Upper lobe of left lung (tissue), 6 donors: ENCODE measurements at regions not wholly inside any gene's neighbourhood (a gene's known extent, or its start where the extent isn't known, plus 50 kb on each side); places are given as distances from the start of the nearest gene placed in this dataset.

Source experiments
- ATAC-seq, 2 donors: fragments of 200-7000 bp; cut with Tn5 transposase; one replicate each; pipeline ENCODE4 v1.9.1; 2022; ENCODE audit warnings: mild to moderate bottlenecking in 2 of 2, moderate library complexity in 2 of 2; ENCODE audit not compliant: low FRiP score in 2 of 2
- DNase-seq, 2 donors: peaks; one replicate each; pipeline ENCODE4 v3.0.0-alpha.2; 2019 to 2020
- H3K27ac ChIP-seq, 4 donors: fragments of 200-600 bp; sonication (generic); one replicate each; pipeline ENCODE4 v1.5.1; 2016 to 2019
- H3K27me3 ChIP-seq, 4 donors: fragments of 200-600 bp; sonication (generic); one replicate each; pipeline ENCODE4 v1.5.1; 2017 to 2019
- H3K36me3 ChIP-seq, 4 donors: fragments of 200-600 bp; sonication (generic); one replicate each; pipeline ENCODE4 v1.5.1; 2016 to 2019
- H3K4me1 ChIP-seq, 4 donors: fragments of 200-600 bp; sonication (generic); one replicate each; pipeline ENCODE4 v1.5.1; 2018 to 2019
- H3K4me3 ChIP-seq, 4 donors: fragments of 200-600 bp; sonication (generic); one replicate each; pipeline ENCODE4 v1.5.1; 2017 to 2019; ENCODE audit warnings: mild to moderate bottlenecking in 2 of 4, moderate library complexity in 1 of 4
- H3K9me3 ChIP-seq, 4 donors: fragments of 200-600 bp; sonication (generic); one replicate each; pipeline ENCODE4 v1.5.1; 2018 to 2019
- EP300 ChIP-seq, 4 donors: sonication (generic); formaldehyde crosslinking; IDR thresholded peaks; one replicate each; pipeline ENCODE4 v1.5.1; 2017; ENCODE audit warnings: antibody characterized with exemption in 4 of 4, control low read depth in 2 of 4
- POLR2A ChIP-seq, 4 donors: fragments of 450-650 bp; IDR thresholded peaks; one replicate each; pipeline ENCODE4 v1.5.1; 2016 to 2017; ENCODE audit warnings: antibody characterized with exemption in 4 of 4, mild to moderate bottlenecking in 2 of 4
- POLR2AphosphoS5 ChIP-seq, 2 donors: sonication (generic); formaldehyde crosslinking; IDR thresholded peaks; one replicate each; pipeline ENCODE4 v1.5.1; 2017; ENCODE audit warnings: antibody characterized with exemption in 2 of 2
- WGBS, 2 donors: methylation state at CpG; one replicate each; pipeline ENCODE4 v1.1.5; 2017 to 2018; 5-methylcytosine and 5-hydroxymethylcytosine counted together
- TF ChIP-seq, protein P1 (sequence below), 6 experiments: fragments of 450-650 bp in 4 of 6; fragments of 200-600 bp in 2 of 6; sonication (generic) in 2 of 6; IDR thresholded peaks; one replicate each; pipeline ENCODE4 v1.5.1; 2016 to 2019; ENCODE audit warnings: antibody characterized with exemption in 6 of 6
- donor health status: DM: no; HTN: no; CAD: no; lungs with moderate emphysema.
- donor health status: DM: no; HTN: yes; CAD: no; lungs with severe emphysema.

DNA sequence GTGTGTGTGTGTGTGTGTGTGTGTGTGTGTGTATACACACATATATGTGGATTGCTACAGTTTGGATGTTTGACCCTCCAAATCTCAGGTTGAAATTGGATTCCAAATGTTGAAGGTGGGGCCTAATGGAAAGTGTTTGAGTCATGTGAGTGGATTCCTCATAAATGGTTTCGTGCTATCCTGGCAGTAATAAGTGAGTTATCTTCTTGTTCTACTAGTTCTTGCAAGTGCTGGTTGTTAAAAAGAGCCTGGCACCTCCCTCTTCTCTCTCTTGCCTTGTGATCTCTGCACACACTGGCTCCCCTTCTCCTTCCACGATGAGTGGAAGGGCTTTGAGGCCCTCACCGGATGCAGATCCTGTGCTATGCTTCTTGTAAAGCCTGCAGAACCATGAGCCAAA is 344.1 kb downstream of the SH2D1A start:
- no peak for ATAC-seq
- TF ChIP-seq, protein P1, sequence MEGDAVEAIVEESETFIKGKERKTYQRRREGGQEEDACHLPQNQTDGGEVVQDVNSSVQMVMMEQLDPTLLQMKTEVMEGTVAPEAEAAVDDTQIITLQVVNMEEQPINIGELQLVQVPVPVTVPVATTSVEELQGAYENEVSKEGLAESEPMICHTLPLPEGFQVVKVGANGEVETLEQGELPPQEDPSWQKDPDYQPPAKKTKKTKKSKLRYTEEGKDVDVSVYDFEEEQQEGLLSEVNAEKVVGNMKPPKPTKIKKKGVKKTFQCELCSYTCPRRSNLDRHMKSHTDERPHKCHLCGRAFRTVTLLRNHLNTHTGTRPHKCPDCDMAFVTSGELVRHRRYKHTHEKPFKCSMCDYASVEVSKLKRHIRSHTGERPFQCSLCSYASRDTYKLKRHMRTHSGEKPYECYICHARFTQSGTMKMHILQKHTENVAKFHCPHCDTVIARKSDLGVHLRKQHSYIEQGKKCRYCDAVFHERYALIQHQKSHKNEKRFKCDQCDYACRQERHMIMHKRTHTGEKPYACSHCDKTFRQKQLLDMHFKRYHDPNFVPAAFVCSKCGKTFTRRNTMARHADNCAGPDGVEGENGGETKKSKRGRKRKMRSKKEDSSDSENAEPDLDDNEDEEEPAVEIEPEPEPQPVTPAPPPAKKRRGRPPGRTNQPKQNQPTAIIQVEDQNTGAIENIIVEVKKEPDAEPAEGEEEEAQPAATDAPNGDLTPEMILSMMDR (IDR thresholded peaks at IDR 0.05): no peak
- no peak for TF ChIP-seq EP300 (IDR thresholded peaks at IDR 0.05)
- no peak for TF ChIP-seq POLR2A (IDR thresholded peaks at IDR 0.05)
- TF ChIP-seq POLR2AphosphoS5 (IDR thresholded peaks at IDR 0.05): no peak
- DNase-seq: no peak
- H3K27me3 ChIP-seq: no peaks in the 10 kb centered on the region
- no peak overlapping the region for H3K4me3 ChIP-seq
- peaks cover 0 to 7% (median 0%) of the 10 kb centered on the region in 4 donors for H3K9me3 ChIP-seq
- H3K4me1 ChIP-seq: no peaks in the 10 kb centered on the region
- no peaks in the 10 kb centered on the region for H3K36me3 ChIP-seq
- 82 to 88% methylated on average over 3 of the region's 3 CpGs for WGBS, 2 donors
- no peak overlapping the region for H3K27ac ChIP-seq

DNA sequence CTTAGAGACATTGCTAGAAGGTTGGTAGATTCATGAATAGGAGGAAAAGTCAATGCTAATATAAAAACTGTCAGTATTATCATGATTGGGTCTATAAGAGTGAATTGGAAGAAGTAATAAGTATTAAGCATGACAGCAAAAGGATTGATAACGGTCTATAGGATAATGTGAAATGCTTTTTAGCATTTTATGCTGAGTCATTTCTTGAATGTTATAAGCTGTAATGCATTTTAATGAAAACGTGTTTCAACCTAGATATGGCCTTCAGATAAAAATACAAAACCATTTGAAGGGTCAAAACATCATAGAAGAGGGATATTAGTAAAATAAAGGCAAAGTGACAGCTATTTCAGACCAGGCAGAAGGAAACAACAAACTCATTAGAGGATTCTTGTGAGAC is 353.5 kb downstream of the SH2D1A start:
- TF ChIP-seq POLR2AphosphoS5 (IDR thresholded peaks at IDR 0.05) (no peak), POLR2A (IDR thresholded peaks at IDR 0.05) (no peak), EP300 (IDR thresholded peaks at IDR 0.05) (no peak)
- TF ChIP-seq, protein P1 (IDR thresholded peaks at IDR 0.05): no peak
- Histone ChIP-seq H3K4me3 (no peak overlapping the region), H3K27me3 (no peaks in the 10 kb centered on the region), H3K9me3 (no peaks in the 10 kb centered on the region), H3K36me3 (no peaks in the 10 kb centered on the region), H3K4me1 (no peaks in the 10 kb centered on the region), H3K27ac (no peak overlapping the region)
- ATAC-seq (no peak), DNase-seq (no peak)
- WGBS, 2 donors: 56 to 71% methylated on average over 2 of the region's 2 CpGs

DNA sequence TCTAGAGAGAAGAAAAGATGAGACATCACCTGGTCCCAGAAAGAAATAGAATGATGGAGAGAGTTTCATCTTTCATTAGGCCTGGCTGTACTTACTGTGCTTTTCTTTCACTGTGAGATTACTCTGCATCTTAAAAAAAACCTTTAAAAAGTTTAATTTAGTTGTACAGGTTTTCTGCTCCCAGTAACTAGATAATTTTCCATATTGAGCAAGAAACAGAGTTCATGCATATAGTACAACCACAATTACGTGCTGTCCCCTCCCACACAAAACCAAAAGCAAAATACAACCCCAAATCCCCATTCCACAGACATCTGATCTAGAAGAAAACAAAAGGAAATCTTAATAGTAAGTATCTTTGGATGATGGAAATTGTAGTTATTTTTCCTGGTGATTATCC is 371.2 kb downstream of the SH2D1A start:
- Histone ChIP-seq H3K36me3 (no peaks in the 10 kb centered on the region), H3K27ac (no peak overlapping the region), H3K4me3 (no peak overlapping the region), H3K27me3 (no peaks in the 10 kb centered on the region), H3K4me1 (no peaks in the 10 kb centered on the region), H3K9me3 (no peaks in the 10 kb centered on the region)
- no peak for DNase-seq
- TF ChIP-seq POLR2A (IDR thresholded peaks at IDR 0.05): no peak
- WGBS, 2 donors: 79 to 86% methylated on average over 1 of the region's 1 CpG
- no peak for ATAC-seq

DNA sequence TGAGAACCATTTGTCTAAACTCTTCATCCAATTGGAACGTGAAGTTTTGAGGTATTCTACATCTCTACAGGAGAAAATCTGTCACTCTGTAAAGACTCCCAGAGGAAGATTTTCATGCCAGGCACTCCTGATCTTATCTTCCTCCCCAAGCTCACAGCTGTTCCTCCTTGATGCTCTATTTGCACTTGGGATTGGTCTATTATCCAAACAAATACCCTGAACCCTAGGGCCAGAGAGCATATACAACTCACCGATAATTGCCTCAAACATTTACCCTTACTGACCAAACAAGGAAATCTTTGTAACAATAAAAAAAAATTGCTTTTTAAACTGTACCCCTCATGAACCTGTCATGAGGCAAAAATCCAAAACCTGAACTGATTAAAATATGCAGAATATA is 372.7 kb downstream of the SH2D1A start:
- DNase-seq (no peak), ATAC-seq (no peak)
- no peaks in the 10 kb centered on the region for H3K27me3 ChIP-seq
- 59 to 65% methylated on average over 2 of the region's 2 CpGs for WGBS, 2 donors
- no peak for TF ChIP-seq EP300 (IDR thresholded peaks at IDR 0.05)
- TF ChIP-seq POLR2AphosphoS5 (IDR thresholded peaks at IDR 0.05): no peak
- TF ChIP-seq POLR2A (IDR thresholded peaks at IDR 0.05): no peak
- TF ChIP-seq, protein P1 (IDR thresholded peaks at IDR 0.05): no peak
- H3K27ac ChIP-seq: no peak overlapping the region
- H3K9me3 ChIP-seq: no peaks in the 10 kb centered on the region
- H3K4me1 ChIP-seq: no peaks in the 10 kb centered on the region
- H3K36me3 ChIP-seq: no peaks in the 10 kb centered on the region
- H3K4me3 ChIP-seq: no peak overlapping the region

DNA sequence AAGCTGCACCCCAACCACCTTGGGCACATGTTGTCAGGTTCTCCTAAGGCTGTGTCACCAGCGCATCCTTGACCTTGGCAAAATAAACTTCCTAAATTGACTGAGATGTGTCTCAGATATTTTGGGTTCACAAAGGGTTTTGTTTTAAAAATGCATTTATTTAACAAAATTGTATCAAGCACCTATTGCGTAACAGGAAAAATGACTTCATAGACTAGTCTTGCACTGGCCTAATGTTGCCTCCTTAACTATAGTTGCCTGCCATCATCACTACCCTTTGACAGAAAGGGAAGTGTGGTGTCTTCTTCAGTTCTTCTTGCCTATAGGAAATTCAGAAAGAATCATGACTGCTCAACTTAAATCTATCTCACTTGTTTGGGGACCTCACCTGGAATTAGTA is 374.2 kb downstream of the SH2D1A start:
- no peaks in the 10 kb centered on the region for H3K4me1 ChIP-seq
- DNase-seq: no peak
- no peak for ATAC-seq
- no peaks in the 10 kb centered on the region for H3K36me3 ChIP-seq
- no peaks in the 10 kb centered on the region for H3K9me3 ChIP-seq
- no peak overlapping the region for H3K27ac ChIP-seq
- TF ChIP-seq EP300 (IDR thresholded peaks at IDR 0.05) (no peak), POLR2A (IDR thresholded peaks at IDR 0.05) (no peak), POLR2AphosphoS5 (IDR thresholded peaks at IDR 0.05) (no peak)
- TF ChIP-seq, protein P1 (IDR thresholded peaks at IDR 0.05): no peak
- no peak overlapping the region for H3K4me3 ChIP-seq
- no peaks in the 10 kb centered on the region for H3K27me3 ChIP-seq
- 77 to 89% methylated on average over 2 of the region's 2 CpGs for WGBS, 2 donors
